ENCODE measurements at regions not wholly inside any gene's neighbourhood (a gene's known extent, or its start where the extent isn't known, plus 50 kb on each side); places are given as distances from the start of the nearest gene placed in this dataset.

- TF ChIP-seq CTCF (IDR thresholded peaks at IDR 0.05) = no peak
- TF ChIP-seq MLX (CRISPR knock-in tag; IDR thresholded peaks at IDR 0.05) = no peak
- no peak for TF ChIP-seq PREB (CRISPR knock-in tag; IDR thresholded peaks at IDR 0.05; ENCODE audit: borderline replicate concordance)
- TF ChIP-seq GRHL2 (CRISPR knock-in tag; IDR thresholded peaks at IDR 0.05; ENCODE audit: insufficient replicate concordance, severe bottlenecking) = no peak
- TF ChIP-seq NFYB (CRISPR knock-in tag; conservative IDR thresholded peaks at IDR 0.05; ENCODE audit: low read depth) = no peak
- no peak for TF ChIP-seq CREM (CRISPR knock-in tag; IDR thresholded peaks at IDR 0.05)
- TF ChIP-seq EMX1 (CRISPR knock-in tag; IDR thresholded peaks at IDR 0.05) = no peak
These were observed 61.9 kb upstream of the CMKLR1 start for GRCh38 chr12:108400900-108401480.
